D721Med (cell line): ENCODE measurements at regions not wholly inside any gene's neighbourhood (a gene's known extent, or its start where the extent isn't known, plus 50 kb on each side); places are given as distances from the start of the nearest gene placed in this dataset.
"Not testable (repeated sequence)": the region's sequence is repeated elsewhere in the genome, so short reads cannot be mapped to it uniquely, and the experiment has no call there.

Source experiments
- DNase-seq: peaks from one replicate; pipeline ENCODE4 v3.0.0; 2011; ENCODE audit warnings: low spot score; ENCODE audit not compliant: insufficient read length
- FAIRE-seq: peaks from 2 replicates; lab custom pipeline; 2011; peaks lifted over from hg19 to GRCh38; lab: Jason Lieb, UNC
- TF ChIP-seq, protein P1 (sequence below): IDR thresholded peaks from 2 replicates; pipeline ENCODE4 v1.5.1; 2012; ENCODE audit warnings: mild to moderate bottlenecking, control low read depth; ENCODE audit not compliant: insufficient read depth; ENCODE audit errors: missing control alignments

DNA sequence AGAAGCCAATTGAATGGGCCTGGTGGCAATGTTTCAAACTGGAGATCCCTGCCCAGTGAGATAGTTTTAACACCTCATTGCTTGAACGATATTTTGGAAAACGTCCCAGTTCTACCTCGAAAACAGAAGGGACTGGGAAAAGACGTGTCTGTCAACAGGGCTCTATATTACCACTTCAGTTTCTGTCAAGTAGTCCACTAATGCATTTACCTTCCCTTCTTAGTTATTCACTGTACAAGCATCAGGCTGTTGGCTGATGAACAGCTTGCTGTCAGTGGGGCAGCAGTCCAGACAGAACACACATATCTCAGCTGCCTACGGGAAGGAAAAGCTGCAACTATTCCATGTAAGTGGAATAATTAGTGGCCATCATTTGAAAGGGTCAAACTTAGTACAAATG, 794.7 kb upstream of the GBE1 start:
- no peak for FAIRE-seq
- DNase-seq, result no peak
- TF ChIP-seq, protein P1, sequence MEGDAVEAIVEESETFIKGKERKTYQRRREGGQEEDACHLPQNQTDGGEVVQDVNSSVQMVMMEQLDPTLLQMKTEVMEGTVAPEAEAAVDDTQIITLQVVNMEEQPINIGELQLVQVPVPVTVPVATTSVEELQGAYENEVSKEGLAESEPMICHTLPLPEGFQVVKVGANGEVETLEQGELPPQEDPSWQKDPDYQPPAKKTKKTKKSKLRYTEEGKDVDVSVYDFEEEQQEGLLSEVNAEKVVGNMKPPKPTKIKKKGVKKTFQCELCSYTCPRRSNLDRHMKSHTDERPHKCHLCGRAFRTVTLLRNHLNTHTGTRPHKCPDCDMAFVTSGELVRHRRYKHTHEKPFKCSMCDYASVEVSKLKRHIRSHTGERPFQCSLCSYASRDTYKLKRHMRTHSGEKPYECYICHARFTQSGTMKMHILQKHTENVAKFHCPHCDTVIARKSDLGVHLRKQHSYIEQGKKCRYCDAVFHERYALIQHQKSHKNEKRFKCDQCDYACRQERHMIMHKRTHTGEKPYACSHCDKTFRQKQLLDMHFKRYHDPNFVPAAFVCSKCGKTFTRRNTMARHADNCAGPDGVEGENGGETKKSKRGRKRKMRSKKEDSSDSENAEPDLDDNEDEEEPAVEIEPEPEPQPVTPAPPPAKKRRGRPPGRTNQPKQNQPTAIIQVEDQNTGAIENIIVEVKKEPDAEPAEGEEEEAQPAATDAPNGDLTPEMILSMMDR, result no peak

DNA sequence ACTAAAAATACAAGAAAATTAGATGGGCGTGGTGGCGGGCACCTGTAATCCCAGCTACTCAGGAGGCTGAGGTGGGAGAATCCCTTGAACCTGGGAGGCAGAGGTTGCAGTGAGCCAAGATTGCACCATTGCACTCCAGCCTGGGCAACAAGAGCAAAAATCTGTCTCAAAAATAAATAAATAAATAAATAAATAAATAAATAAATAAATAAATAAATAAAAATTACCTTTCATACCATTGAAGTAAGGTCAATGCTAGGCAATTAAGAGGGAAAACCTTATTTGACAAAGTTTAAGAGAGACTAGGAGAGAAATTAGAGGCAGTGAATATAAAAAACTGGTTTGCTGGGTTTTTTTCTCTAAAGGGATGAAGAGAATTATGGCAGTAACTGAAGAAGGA, 781.1 kb upstream of the GBE1 start:
- not testable (repeated sequence) for FAIRE-seq, DNase-seq

DNA sequence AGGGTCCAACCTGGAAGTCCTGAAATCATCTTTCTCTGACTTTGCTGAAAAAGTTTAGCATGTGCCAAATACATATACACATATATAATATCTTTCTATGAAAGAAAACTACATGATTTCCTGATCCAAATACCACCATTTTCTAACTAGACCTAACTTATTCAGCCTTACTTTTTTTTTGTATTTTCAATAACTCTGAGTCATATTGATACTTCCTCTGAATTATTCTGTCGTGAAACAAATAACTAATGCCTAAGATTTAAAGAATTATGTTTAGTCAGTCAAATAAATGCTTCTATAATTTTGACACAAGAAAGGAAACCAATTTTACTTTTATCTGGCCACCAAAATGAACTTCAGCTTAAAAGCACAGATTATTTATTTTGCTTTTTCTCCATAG, 760.2 kb upstream of the GBE1 start:
- FAIRE-seq (no peak), DNase-seq (no peak)
- TF ChIP-seq, protein P1, result no peak

DNA sequence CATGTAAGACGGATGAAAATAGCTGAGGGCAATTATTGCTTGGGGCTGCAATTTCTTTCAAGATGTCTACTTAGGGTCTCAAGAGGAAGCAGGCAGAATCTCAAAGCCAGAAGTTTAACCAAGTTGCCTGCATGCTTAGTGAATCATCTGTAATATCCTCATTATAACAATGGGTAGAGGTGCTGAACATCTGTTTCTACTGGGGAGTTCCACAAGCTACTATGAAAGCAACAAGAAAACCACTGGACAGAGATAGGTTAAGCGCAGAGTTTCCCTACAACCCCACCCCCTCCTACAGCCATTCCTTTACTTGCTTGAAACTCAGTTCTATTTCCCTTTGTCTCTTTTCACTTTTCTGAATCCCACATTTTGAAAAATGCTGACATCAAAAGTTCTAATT, 759.4 kb upstream of the GBE1 start:
- FAIRE-seq (no peak), DNase-seq (no peak)
- TF ChIP-seq, protein P1, result no peak

DNA sequence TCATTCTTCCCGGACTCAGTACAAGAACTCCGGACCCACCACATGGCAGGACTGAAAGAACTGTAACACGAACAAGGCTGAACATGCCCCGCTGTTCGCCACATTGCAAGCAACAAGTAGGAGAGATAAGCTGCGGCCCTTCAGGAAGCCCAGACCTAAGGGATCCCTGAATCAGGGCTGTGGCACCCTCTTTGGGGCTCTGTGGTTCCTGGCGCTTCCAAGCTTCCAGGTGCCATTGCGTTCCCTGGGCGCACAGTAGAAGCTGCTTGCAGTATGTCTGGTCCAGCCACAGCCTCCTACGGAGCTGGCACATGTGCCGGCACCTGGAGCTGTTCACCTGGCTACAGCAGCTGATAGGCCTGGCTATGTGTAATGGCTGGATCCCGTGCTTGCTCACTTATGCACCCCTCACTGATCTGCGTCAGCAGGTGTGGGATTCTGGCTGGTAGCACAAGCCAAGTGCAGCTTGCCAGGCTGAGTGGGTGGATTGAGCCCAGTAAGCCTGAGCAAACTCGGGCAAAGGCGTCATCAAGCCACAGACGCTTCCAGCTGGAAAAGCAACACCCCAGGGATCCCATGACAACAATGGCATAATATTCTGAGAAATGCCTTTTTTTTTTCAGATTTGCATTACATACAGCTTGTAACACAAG, 748.6 kb upstream of the GBE1 start:
- TF ChIP-seq, protein P1, result no peak
- FAIRE-seq (no peak), DNase-seq (no peak)

DNA sequence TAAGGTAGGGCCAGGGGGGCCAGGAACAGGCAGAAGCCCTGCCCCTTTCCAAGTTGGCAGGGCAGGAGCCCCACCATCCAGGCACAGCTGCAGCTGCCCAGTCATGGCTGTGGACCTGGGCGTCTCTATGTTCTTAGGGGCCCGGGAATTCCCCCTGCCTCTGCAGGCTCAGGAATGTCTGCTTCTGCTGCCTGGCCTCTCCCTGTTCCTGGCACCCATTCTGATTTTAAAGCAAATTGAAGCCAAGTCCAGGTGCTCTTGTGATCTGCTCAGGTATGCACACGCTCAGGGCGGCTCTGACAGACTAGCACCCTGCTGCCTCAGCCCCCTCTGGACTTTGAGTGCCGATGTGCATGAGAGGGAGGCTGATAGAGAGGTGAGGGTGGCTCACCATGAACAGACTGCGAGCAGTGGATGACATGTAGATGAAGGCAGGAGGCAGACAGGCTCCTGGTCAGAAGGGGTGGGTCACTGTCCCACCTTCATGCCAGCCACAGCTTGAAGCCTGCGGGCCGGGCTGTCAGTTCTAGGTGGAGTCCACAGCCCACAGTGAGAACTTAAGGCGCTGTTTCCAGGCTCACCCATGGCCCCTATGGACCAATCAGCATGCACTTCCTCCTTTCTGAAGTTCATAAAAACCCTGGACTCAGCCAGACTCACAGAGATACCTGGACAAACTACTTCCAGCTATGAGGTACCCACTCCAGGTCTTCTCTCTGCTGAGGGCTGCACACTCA, 747.8 kb upstream of the GBE1 start:
- no peak for FAIRE-seq
- no peak for DNase-seq
- TF ChIP-seq, protein P1, result no peak

DNA sequence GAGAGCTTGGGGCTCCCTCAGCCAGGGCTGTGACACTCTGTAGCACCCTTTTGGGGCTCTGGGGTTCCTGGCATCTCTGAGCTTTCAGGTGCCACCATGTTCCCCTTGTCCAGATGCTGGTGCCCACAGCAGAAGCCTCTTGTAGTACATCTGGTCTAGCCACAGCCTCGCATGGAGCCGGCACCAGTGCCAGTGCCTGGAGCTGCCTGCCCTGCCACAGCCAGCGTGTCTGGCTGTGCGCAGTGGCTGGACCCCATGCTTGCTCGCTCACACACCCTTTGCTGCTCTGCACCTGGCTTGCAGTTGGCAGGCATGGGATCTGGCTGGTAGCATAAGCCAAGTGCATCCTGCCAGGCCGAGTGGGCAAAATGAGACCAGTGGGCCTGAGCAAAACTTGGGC, 744.8 kb upstream of the GBE1 start:
- TF ChIP-seq, protein P1, result no peak
- FAIRE-seq, result no peak

More for the DNA sequence above, 744.8 kb upstream of the GBE1 start:
- DNase-seq, result no peak
